ENCODE measurements at regions not wholly inside any gene's neighbourhood (a gene's known extent, or its start where the extent isn't known, plus 50 kb on each side); places are given as distances from the start of the nearest gene placed in this dataset.

GRCh38 chr3:102586485-102586884 is 151.7 kb downstream of the ZPLD1 start:
- TF ChIP-seq CTCF (IDR thresholded peaks at IDR 0.05; ENCODE audit: control extremely low read depth, extremely low read depth, low read depth, missing control alignments) = no peak
- no peak for DNase-seq (ENCODE audit: extremely low spot score)
- CTCF ChIA-PET = no interaction called here
- POLR2A ChIA-PET = no interaction called here

- no peak for TF ChIP-seq CTCF (IDR thresholded peaks at IDR 0.05; ENCODE audit: control extremely low read depth, extremely low read depth, low read depth, missing control alignments)
- POLR2A ChIA-PET = no interaction called here
- no peak for DNase-seq (ENCODE audit: extremely low spot score)
- CTCF ChIA-PET = interaction anchor here (0.6 to 1.3 kb wide), 2 partner anchors 10 to 1126 kb away, joined by 3 read pairs; no protein-coding TSS in a partner anchor
Observed at GRCh38 chr3:102593812-102594602, 159.2 kb downstream of the ZPLD1 start.

GRCh38 chr3:102595057-102595456 is 160.2 kb downstream of the ZPLD1 start:
- CTCF ChIA-PET = interaction anchor here (1.3 kb wide), 1 partner anchor 11 kb away, joined by 3 read pairs; no protein-coding TSS in a partner anchor
- DNase-seq (ENCODE audit: extremely low spot score) = no peak
- POLR2A ChIA-PET = no interaction called here
- TF ChIP-seq CTCF (IDR thresholded peaks at IDR 0.05; ENCODE audit: control extremely low read depth, extremely low read depth, low read depth, missing control alignments) = no peak

GRCh38 chr3:102599819-102600576 is 165.2 kb downstream of the ZPLD1 start:
- no peak for TF ChIP-seq CTCF (IDR thresholded peaks at IDR 0.05; ENCODE audit: control extremely low read depth, extremely low read depth, low read depth, missing control alignments)
- DNase-seq (ENCODE audit: extremely low spot score) = no peak
- ChIA-PET CTCF (interaction anchor here (1.3 kb wide), 1 partner anchor 15 kb away, joined by 3 read pairs; no protein-coding TSS in a partner anchor), POLR2A (no interaction called here)

DNA sequence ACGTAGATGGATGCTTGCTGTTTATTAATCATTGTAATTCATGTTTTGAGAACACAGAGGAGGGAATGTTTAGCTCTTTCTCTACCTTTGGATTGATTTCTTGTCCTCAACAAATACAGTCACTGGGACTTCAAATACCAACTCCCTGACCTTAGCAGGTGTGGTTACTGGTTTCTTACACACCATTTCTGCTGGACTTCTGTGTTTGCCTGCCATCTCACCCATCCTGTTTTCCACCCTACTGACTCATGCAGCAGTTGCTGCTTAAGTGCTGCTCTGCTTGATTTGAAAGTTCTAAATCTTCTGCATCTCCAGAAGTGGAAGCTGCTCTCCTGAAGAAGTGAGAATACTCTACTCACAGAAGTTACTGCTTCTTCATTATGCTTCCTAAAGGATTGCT is 170.3 kb downstream of the ZPLD1 start:
- no peak for DNase-seq (ENCODE audit: extremely low spot score)

More for the DNA sequence above, 170.3 kb downstream of the ZPLD1 start:
- CTCF ChIA-PET = interaction anchor here (0.9 to 1.7 kb wide), 4 partner anchors 9 to 376 kb away, joined by 3 to 4 read pairs (median 4); no protein-coding TSS in a partner anchor
- no peak for TF ChIP-seq CTCF (IDR thresholded peaks at IDR 0.05; ENCODE audit: control extremely low read depth, extremely low read depth, low read depth, missing control alignments)
- POLR2A ChIA-PET = no interaction called here

All from GM10248 (cell line).